C4-2B (cell line): ENCODE measurements at regions not wholly inside any gene's neighbourhood (a gene's known extent, or its start where the extent isn't known, plus 50 kb on each side); places are given as distances from the start of the nearest gene placed in this dataset.

ENCODE experiments used
- CTCF ChIP-seq: fragments of 450-650 bp; conservative IDR thresholded peaks from 2 replicates; pipeline ENCODE4 v1.5.1; 2017; ENCODE audit warnings: mild to moderate bottlenecking
- ZFX ChIP-seq: fragments of 450-650 bp; IDR thresholded peaks from 2 replicates; pipeline ENCODE4 v1.6.1; 2017

DNA sequence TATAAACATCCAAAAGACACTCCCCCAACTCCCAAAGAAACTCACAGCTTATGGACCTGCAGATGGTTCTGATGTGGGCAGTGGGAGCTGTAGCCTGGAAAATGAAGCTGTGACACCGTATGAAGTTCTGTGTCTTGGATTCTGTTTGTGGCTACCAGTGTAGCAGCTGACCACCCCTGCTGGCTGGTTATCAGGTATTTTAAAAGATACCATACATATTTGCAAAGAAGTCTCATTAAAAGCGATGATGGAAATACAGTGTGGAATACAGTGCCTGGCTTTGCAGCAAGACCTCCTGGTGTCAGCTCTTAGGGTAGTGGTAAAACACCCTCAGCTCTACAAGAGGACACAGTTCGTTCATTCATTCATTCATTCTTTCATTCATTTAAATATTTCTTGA is 194.3 kb upstream of the PRKCQ start:
- TF ChIP-seq CTCF = no peak
- TF ChIP-seq ZFX = no peak
